GM12874 (cell line): ENCODE measurements at regions not wholly inside any gene's neighbourhood (a gene's known extent, or its start where the extent isn't known, plus 50 kb on each side); places are given as distances from the start of the nearest gene placed in this dataset.

Experiments used
- CTCF ChIP-seq: IDR thresholded peaks from 2 replicates; pipeline ENCODE4 v1.5.1; 2011; ENCODE audit warnings: low read depth, mild to moderate bottlenecking, control low read depth, low read length, moderate library complexity; ENCODE audit not compliant: insufficient read depth

DNA sequence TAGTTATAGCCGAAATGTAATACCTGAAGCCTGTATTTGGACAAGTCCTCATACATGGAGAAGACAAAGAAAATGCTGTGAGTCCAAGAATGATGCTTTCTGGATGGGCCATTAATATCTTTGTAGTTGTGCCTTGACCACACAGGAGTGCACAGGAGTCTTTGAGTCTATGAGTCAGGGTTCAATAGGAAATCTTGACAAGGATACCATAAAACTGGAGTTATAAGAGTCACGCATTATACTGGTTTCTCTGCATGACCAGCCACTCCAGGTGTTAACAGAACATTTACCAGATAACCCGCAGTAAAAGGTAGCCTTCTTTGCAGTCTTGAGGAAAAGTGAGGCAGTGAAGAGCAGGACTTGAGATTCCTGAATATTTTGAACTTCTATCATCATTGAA is 464.6 kb upstream of the PKN2 start:
- no peak for TF ChIP-seq CTCF

DNA sequence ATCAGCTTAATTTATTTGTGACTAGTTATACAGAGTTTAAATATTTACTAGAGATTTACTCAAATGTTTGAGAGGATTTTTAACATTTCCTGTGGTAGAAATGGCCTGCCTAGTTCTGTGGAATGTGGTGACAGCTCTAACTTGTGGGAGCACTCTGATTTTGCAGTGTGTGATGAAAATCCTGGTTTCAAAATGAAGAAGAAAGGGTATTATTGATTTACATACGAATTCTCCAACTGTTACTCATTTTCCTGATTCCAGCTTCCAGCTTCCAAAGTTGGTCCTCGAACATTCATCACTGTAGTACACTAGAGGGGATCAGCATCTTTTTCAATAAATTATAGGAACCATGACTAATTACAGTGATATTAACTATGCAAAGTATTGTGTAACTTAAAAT is 462.7 kb upstream of the PKN2 start:
- TF ChIP-seq CTCF, result no peak

- no peak for TF ChIP-seq CTCF
These were observed 459.2 kb upstream of the PKN2 start for GRCh38 chr1:88224906-88225305.

DNA sequence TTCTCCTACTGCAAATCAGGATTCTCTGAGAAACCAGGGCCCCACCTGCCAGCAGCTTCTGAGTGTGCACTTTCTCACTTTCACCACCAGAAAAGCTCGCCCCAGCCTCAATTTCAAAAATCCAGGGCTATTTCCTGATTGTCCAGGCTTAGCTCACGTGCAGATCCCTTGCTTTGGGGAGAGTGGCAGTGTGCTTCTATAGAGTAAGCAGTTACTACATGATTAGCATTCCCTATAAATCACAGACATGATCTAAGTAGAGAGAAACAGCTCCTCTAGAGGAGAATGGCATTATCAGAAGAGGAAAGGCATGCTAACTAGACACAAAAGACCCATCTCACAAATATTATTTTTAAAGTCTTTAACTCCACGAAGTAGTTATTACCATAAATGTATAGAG is 456.0 kb upstream of the PKN2 start:
- no peak for TF ChIP-seq CTCF

GRCh38 chr1:88230126-88230525 is 453.9 kb upstream of the PKN2 start:
- TF ChIP-seq CTCF, result no peak

- TF ChIP-seq CTCF, result no peak
These were observed 447.0 kb upstream of the PKN2 start for GRCh38 chr1:88237058-88237457.

DNA sequence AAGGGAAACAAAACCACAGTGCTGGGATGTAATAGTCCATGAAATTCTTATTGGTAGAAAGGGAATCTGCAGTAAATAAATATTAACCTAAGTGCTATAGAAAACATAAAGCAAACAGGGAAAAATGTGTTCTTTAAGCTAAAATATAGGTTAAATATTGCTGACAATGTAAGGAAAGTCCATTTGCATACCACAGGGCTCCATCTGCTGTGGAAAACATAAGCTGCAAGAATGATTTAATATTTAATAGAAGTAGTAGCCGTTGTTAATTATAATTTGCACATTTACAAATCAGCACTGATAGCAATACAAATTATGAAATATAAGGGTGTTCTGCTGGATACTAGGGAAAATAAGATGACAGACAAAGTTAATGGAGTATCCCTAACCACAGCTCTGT is 444.9 kb upstream of the PKN2 start:
- TF ChIP-seq CTCF, result no peak

- TF ChIP-seq CTCF, result no peak
These were observed 436.4 kb upstream of the PKN2 start for GRCh38 chr1:88247666-88248065.
